ENCODE measurements at regions not wholly inside any gene's neighbourhood (a gene's known extent, or its start where the extent isn't known, plus 50 kb on each side); places are given as distances from the start of the nearest gene placed in this dataset.

- 34 to 61% methylated on average over 4 to 5 of the region's 10 CpGs for WGBS, 2 donors (ENCODE audit: low coverage in 1 of 2)
- H3K27ac ChIP-seq, result peak overlapping the region; percentile 84 to 90 (median 88)
- no peaks in the 10 kb centered on the region for H3K36me3 ChIP-seq
- TF ChIP-seq POLR2AphosphoS5 (IDR thresholded peaks at IDR 0.05), result peak; percentile 51
- TF ChIP-seq CTCF (IDR thresholded peaks at IDR 0.05), result no peak
- peaks cover 0 to 6% (median 0%) of the 10 kb centered on the region in 3 donors for H3K9me3 ChIP-seq
- H3K4me1 ChIP-seq, result peaks cover 0 to 72% (median 42%) of the 10 kb centered on the region in 3 donors
- no peaks in the 10 kb centered on the region for H3K27me3 ChIP-seq
- peak; percentile 11 for ATAC-seq
- H3K4me3 ChIP-seq, result no peak overlapping the region
These were observed 113.8 kb downstream of the CEBPB start for GRCh38 chr20:50304501-50304856.

- TF ChIP-seq EP300 (IDR thresholded peaks at IDR 0.05) (peak; percentile 70), POLR2A (IDR thresholded peaks at IDR 0.05) (peak in 1 of 2 donors; percentile 28), CTCF (IDR thresholded peaks at IDR 0.05) (no peak), POLR2AphosphoS5 (IDR thresholded peaks at IDR 0.05) (peak; percentile 95)
- Histone ChIP-seq H3K4me3 (no peak overlapping the region), H3K4me1 (peaks cover 0 to 76% (median 42%) of the 10 kb centered on the region in 3 donors), H3K27me3 (no peaks in the 10 kb centered on the region), H3K36me3 (no peaks in the 10 kb centered on the region), H3K9me3 (peaks cover 0 to 6% (median 0%) of the 10 kb centered on the region in 3 donors), H3K27ac (peak overlapping the region; percentile 84 to 90 (median 88))
- peak; percentile 81 for ATAC-seq
- WGBS, 2 donors (ENCODE audit: low coverage in 1 of 2), result 65% methylated on average over 5 of the region's 14 CpGs; no CpG with 5 or more reads in 1 of the 2 donors
These were observed 114.4 kb downstream of the CEBPB start for GRCh38 chr20:50304923-50305635.

GRCh38 chr20:50305636-50306477 is 115.2 kb downstream of the CEBPB start:
- Histone ChIP-seq H3K9me3 (peaks cover 0 to 6% (median 0%) of the 10 kb centered on the region in 3 donors), H3K27me3 (no peaks in the 10 kb centered on the region), H3K4me3 (no peak overlapping the region), H3K27ac (peak overlapping the region; percentile 84 to 90 (median 88)), H3K36me3 (no peaks in the 10 kb centered on the region), H3K4me1 (peaks cover 0 to 76% (median 42%) of the 10 kb centered on the region in 3 donors)
- WGBS, 2 donors (ENCODE audit: low coverage in 1 of 2), result 39 to 46% methylated on average over 12 to 15 of the region's 19 CpGs
- no peak for TF ChIP-seq POLR2A (IDR thresholded peaks at IDR 0.05)
- TF ChIP-seq CTCF (IDR thresholded peaks at IDR 0.05), result peak in 2 of 4 experiments; percentile 12 to 21
- TF ChIP-seq POLR2AphosphoS5 (IDR thresholded peaks at IDR 0.05), result peak; percentile 84
- no peak for TF ChIP-seq EP300 (IDR thresholded peaks at IDR 0.05)
- peak; percentile 29 for ATAC-seq

- H3K27ac ChIP-seq, result peak overlapping the region; percentile 84 to 90 (median 88)
- WGBS, 2 donors (ENCODE audit: low coverage in 1 of 2), result 81 to 86% methylated on average over 3 to 7 of the region's 13 CpGs
- peaks cover 0 to 82% (median 42%) of the 10 kb centered on the region in 3 donors for H3K4me1 ChIP-seq
These were observed 116.1 kb downstream of the CEBPB start for GRCh38 chr20:50306478-50307423.

More at GRCh38 chr20:50306478-50307423, 116.1 kb downstream of the CEBPB start:
- Histone ChIP-seq H3K4me3 (no peak overlapping the region), H3K27me3 (no peaks in the 10 kb centered on the region), H3K36me3 (no peaks in the 10 kb centered on the region), H3K9me3 (peaks cover 0 to 6% (median 0%) of the 10 kb centered on the region in 3 donors)
- ATAC-seq, result no peak
- TF ChIP-seq CTCF (IDR thresholded peaks at IDR 0.05) (no peak), POLR2A (IDR thresholded peaks at IDR 0.05) (no peak), POLR2AphosphoS5 (IDR thresholded peaks at IDR 0.05) (no peak), EP300 (IDR thresholded peaks at IDR 0.05) (no peak)

Data from gastroesophageal sphincter (tissue), 4 donors.